ENCODE measurements at regions not wholly inside any gene's neighbourhood (a gene's known extent, or its start where the extent isn't known, plus 50 kb on each side); places are given as distances from the start of the nearest gene placed in this dataset.

DNA sequence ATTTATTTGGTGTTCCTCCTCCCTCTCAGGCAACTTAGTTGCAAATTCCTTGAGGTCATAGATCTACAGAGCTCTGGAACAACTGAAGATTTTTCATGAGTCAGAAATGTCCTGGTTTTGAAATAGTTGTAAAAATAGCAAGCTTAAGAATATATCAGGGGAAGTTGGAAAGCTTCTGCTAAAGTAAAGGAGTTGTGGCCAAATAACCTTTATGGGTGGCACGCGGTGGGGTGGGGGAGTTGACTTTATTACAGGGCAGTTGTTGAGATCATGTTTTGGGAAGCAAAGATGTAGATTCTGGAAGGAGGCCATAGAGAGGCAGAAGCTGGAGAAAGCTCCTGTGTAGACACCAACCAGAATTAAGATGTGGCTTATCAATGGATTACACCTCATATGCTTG lies 326.0 kb upstream of the MTPN start:
- TF ChIP-seq, protein P1, sequence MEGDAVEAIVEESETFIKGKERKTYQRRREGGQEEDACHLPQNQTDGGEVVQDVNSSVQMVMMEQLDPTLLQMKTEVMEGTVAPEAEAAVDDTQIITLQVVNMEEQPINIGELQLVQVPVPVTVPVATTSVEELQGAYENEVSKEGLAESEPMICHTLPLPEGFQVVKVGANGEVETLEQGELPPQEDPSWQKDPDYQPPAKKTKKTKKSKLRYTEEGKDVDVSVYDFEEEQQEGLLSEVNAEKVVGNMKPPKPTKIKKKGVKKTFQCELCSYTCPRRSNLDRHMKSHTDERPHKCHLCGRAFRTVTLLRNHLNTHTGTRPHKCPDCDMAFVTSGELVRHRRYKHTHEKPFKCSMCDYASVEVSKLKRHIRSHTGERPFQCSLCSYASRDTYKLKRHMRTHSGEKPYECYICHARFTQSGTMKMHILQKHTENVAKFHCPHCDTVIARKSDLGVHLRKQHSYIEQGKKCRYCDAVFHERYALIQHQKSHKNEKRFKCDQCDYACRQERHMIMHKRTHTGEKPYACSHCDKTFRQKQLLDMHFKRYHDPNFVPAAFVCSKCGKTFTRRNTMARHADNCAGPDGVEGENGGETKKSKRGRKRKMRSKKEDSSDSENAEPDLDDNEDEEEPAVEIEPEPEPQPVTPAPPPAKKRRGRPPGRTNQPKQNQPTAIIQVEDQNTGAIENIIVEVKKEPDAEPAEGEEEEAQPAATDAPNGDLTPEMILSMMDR (IDR thresholded peaks at IDR 0.05; ENCODE audit: insufficient read depth, missing control alignments) = no peak
- FAIRE-seq = no peak
- DNase-seq (ENCODE audit: insufficient read length, low spot score) = no peak

DNA sequence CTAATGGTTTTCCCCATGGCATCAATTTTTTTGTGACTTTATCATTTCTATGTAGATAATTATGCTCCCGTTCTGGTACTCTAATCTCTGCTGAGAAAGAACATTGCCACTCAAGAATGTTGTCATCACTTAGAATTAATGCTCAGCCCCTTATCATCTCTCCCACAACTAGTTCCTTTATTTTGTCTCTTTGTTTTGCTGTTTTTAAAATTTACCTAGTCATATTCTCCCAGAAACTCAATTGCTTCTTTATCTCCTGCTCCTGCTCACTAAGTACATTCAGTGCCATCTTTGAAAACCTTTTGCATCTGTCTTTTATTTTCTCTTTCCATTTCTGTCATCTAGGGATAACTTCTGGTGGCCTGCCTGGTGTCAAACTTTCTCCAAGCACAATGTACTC lies 324.9 kb upstream of the MTPN start:
- FAIRE-seq = no peak
- no peak for DNase-seq (ENCODE audit: insufficient read length, low spot score)
- TF ChIP-seq, protein P1 (IDR thresholded peaks at IDR 0.05; ENCODE audit: insufficient read depth, missing control alignments) = no peak

DNA sequence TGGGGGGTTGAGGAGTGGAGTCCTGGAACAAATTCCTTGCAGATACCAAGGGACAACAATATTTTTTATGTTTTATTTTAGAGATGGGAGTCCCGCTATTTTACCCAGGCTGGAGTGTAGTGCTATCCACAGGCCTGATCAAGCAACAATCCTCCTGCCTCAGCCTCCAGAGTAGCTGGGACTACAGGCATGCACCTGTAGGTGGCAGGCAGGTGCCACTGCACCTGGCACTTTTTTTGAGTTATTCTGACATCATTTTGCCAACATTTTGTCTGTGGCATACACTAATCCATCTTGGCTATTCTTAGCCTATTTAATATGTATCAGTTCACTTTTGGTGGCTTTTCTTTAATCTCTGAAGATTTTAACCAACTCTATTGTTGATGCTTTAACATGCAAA lies 317.8 kb upstream of the MTPN start:
- FAIRE-seq (no peak), DNase-seq (ENCODE audit: insufficient read length, low spot score) (no peak)
- TF ChIP-seq, protein P1 (IDR thresholded peaks at IDR 0.05; ENCODE audit: insufficient read depth, missing control alignments) = no peak

DNA sequence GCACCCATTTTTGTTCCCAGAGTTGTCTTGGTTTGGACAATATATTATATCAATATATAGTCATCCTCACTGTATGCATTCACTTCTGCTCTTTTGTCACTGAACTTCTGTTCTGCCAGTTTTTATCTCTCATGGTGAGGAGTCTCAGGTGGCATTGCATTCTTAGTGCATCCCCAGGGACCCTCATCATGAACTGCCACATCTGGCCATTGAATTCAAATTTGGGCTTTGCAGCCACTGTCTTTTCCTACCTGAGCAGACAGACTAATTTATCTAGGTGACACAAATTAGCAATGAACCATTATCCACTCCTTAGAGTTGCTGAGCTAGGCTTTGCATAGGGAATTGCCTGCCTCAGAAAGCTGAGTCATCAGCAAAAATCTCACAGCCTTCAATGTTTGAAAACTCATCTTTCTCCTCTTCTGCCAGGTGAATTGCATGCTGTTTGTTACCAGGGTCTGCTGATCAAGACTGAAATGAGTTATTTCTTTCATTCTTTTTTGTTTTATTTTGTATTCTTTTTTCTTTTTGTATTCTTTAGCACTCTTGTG lies 316.8 kb upstream of the MTPN start:
- TF ChIP-seq, protein P1 (IDR thresholded peaks at IDR 0.05; ENCODE audit: insufficient read depth, missing control alignments) = no peak
- no peak for DNase-seq (ENCODE audit: insufficient read length, low spot score)
- FAIRE-seq = no peak

DNA sequence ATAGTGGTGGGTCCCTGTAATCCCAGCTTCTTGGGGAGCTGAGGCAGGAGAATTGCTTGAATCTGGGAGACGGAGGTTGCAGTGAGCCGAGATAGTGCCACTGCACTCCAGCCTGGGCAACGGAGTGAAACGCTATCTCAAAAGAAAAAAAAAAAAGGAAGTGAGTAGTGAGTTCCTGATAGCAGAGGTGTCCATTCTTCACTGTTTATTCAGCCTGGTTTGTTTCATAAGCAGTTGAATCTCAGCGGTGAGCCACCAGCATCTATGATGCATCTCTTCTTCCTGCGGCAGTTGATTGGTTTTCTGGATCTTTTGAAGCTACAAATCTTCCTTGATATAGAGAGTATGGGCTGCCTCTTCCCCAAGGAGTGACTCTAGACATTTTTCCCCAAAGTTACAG lies 316.1 kb upstream of the MTPN start:
- DNase-seq (ENCODE audit: insufficient read length, low spot score) (no peak), FAIRE-seq (no peak)
- TF ChIP-seq, protein P1 (IDR thresholded peaks at IDR 0.05; ENCODE audit: insufficient read depth, missing control alignments) = no peak

DNA sequence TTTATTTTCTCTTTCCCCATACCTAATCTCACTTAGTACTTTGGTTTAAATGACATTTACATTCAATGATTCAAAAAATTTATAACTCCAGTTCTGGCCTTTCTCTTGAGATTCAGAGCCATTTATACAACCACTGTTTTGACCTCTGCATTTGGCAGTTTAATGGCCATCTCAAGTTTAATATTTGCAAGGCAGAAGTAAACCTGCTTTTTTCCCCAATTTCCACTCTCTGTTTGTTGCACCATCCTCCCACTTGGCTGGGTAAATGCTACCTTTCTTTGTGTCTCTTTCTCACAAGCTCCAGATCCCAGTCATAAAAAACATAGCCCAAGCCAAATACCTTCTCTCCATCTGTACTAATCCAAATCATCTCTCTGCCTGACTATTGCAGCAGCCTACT lies 315.2 kb upstream of the MTPN start:
- TF ChIP-seq, protein P1 (IDR thresholded peaks at IDR 0.05; ENCODE audit: insufficient read depth, missing control alignments) = no peak
- FAIRE-seq (no peak), DNase-seq (ENCODE audit: insufficient read length, low spot score) (no peak)

DNA sequence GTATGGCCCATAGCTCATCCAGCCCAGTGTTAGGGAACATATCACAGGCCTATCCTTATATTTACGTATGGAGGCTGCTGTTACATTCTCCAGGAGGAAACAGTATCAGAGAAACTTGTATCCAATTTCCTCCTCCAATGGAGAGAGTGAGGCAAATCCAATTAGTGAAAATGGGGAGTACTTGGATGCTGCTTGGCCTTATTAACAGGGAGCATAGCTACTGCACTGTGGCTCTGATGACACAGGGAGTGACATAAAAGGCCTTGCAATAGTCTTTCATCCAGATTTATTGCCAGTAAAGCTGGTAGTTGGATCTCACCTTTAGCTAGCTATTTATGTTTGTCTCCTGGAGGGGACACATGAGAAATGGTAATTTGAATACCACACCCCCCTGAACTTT lies 313.2 kb upstream of the MTPN start:
- DNase-seq (ENCODE audit: insufficient read length, low spot score) (no peak), FAIRE-seq (no peak)
- TF ChIP-seq, protein P1 (IDR thresholded peaks at IDR 0.05; ENCODE audit: insufficient read depth, missing control alignments) = no peak

All from D721Med (cell line).